GM18909 (cell line): ENCODE measurements at regions not wholly inside any gene's neighbourhood (a gene's known extent, or its start where the extent isn't known, plus 50 kb on each side); places are given as distances from the start of the nearest gene placed in this dataset.

Experiments
- ATAC-seq: cut with Tn5 transposase; IDR thresholded peaks from one replicate; pipeline ENCODE4 v1.9.1; 2021; ENCODE audit warnings: mild to moderate bottlenecking; ENCODE audit not compliant: unreplicated experiment, poor library complexity

GRCh38 chr18:51391731-51392130, 194.2 kb upstream of the MEX3C start:
- no peak for ATAC-seq

- ATAC-seq = no peak
Measured at GRCh38 chr18:51397347-51397962, 200.0 kb upstream of the MEX3C start.

GRCh38 chr18:51398104-51398503, 200.6 kb upstream of the MEX3C start:
- ATAC-seq = no peak

GRCh38 chr18:51399491-51400122, 202.1 kb upstream of the MEX3C start:
- ATAC-seq = no peak

- ATAC-seq = no peak
Measured at GRCh38 chr18:51400721-51401120, 203.2 kb upstream of the MEX3C start.

GRCh38 chr18:51401912-51402311, 204.4 kb upstream of the MEX3C start:
- ATAC-seq = no peak

- no peak for ATAC-seq
Measured at GRCh38 chr18:51404620-51405019, 207.1 kb upstream of the MEX3C start.

GRCh38 chr18:51405683-51406477, 208.4 kb upstream of the MEX3C start:
- ATAC-seq = no peak

GRCh38 chr18:51417643-51418483, 220.4 kb upstream of the MEX3C start:
- ATAC-seq = no peak

GRCh38 chr18:51425475-51425874, 228.0 kb upstream of the MEX3C start:
- no peak for ATAC-seq

GRCh38 chr18:51425889-51426288, 228.4 kb upstream of the MEX3C start:
- ATAC-seq = no peak

GRCh38 chr18:51426996-51427395, 229.5 kb upstream of the MEX3C start:
- no peak for ATAC-seq

- no peak for ATAC-seq
Measured at GRCh38 chr18:51429644-51430043, 232.2 kb upstream of the MEX3C start.

- no peak for ATAC-seq
Measured at GRCh38 chr18:51430538-51430937, 233.1 kb upstream of the MEX3C start.

- no peak for ATAC-seq
Measured at GRCh38 chr18:51433296-51433695, 235.8 kb upstream of the MEX3C start.

- no peak for ATAC-seq
Measured at GRCh38 chr18:51433881-51434280, 236.4 kb upstream of the MEX3C start.

- no peak for ATAC-seq
Measured at GRCh38 chr18:51437280-51438271, 240.1 kb upstream of the MEX3C start.

GRCh38 chr18:51438797-51439350, 241.4 kb upstream of the MEX3C start:
- ATAC-seq = no peak

- no peak for ATAC-seq
Measured at GRCh38 chr18:51442012-51442411, 244.5 kb upstream of the MEX3C start.
